CD4-positive, alpha-beta memory T cell (primary cell): ENCODE measurements at regions not wholly inside any gene's neighbourhood (a gene's known extent, or its start where the extent isn't known, plus 50 kb on each side); places are given as distances from the start of the nearest gene placed in this dataset.
"Not testable (repeated sequence)": the region's sequence is repeated elsewhere in the genome, so short reads cannot be mapped to it uniquely, and the experiment has no call there.

Experiments
- CTCF ChIA-PET: fragments of 350-600 bp; sonication (Branson Sonifier 250); formaldehyde crosslinking; loops from one replicate; lab custom pipeline; 2021; ENCODE audit warnings: inconsistent platforms; ENCODE audit not compliant: partially characterized antibody; lab: Charles Lee
- POLR2A ChIA-PET: fragments of 350-600 bp; sonication (Branson Sonifier 250); formaldehyde crosslinking; loops from one replicate; lab custom pipeline; 2021; ENCODE audit not compliant: partially characterized antibody; lab: Charles Lee
- DNase-seq, 5 donors: peaks; one replicate each; pipeline versions ENCODE4 v3.0.0 to v3.0.0-alpha.2; 2020 to 2022; ENCODE audit warnings: mixed read lengths in 1 of 5
- H3K27ac ChIP-seq: one replicate; pipeline ENCODE4 v1.7.0; 2013; ENCODE audit warnings: low read depth, low read length
- H3K27me3 ChIP-seq: 2 replicates; pipeline ENCODE4 v1.7.0; 2013; ENCODE audit warnings: mild to moderate bottlenecking, low read length, moderate library complexity; ENCODE audit not compliant: insufficient read depth
- H3K36me3 ChIP-seq: 2 replicates; pipeline ENCODE4 v1.7.0; 2013; ENCODE audit warnings: mild to moderate bottlenecking, low read length, moderate library complexity; ENCODE audit not compliant: insufficient read depth
- H3K4me1 ChIP-seq: 2 replicates; pipeline ENCODE4 v1.7.0; 2013; ENCODE audit warnings: mild to moderate bottlenecking, low read length, moderate library complexity; ENCODE audit not compliant: insufficient read depth
- H3K4me3 ChIP-seq, 2 donors: one replicate each; pipeline ENCODE4 v1.7.0; 2013; ENCODE audit warnings: low read length in 2 of 2, mild to moderate bottlenecking in 1 of 2
- H3K9me3 ChIP-seq, 2 donors: one replicate each; pipeline ENCODE4 v1.7.0; 2013; ENCODE audit warnings: low read length in 2 of 2, control low read depth in 1 of 2; ENCODE audit not compliant: control insufficient read depth in 1 of 2
- H3K27ac Mint-ChIP-seq, 7 donors: one replicate each; pipeline ENCODE4 v1.8.0; 2020 to 2021; ENCODE audit warnings: mixed read lengths in 7 of 7, mild to moderate bottlenecking in 6 of 7, inconsistent platforms in 3 of 7, moderate library complexity in 3 of 7
- H3K27me3 Mint-ChIP-seq, 2 donors: one replicate each; pipeline ENCODE4 v1.8.0; 2020 to 2021; ENCODE audit warnings: mixed read lengths in 2 of 2
- H3K36me3 Mint-ChIP-seq, 2 donors: one replicate each; pipeline ENCODE4 v1.8.0; 2020 to 2021; ENCODE audit warnings: mixed read lengths in 2 of 2, inconsistent platforms in 1 of 2, mild to moderate bottlenecking in 1 of 2
- H3K4me1 Mint-ChIP-seq, 4 donors: one replicate each; pipeline ENCODE4 v1.8.0; 2020 to 2021; ENCODE audit warnings: mixed read lengths in 4 of 4, mild to moderate bottlenecking in 1 of 4
- H3K4me3 Mint-ChIP-seq, 8 donors: one replicate each; pipeline ENCODE4 v1.8.0; 2020 to 2021; ENCODE audit warnings: mixed read lengths in 8 of 8, mild to moderate bottlenecking in 7 of 8, moderate library complexity in 6 of 8, inconsistent platforms in 3 of 8
- H3K9me3 Mint-ChIP-seq, 8 donors: one replicate each; pipeline ENCODE4 v1.8.0; 2020 to 2021; ENCODE audit warnings: mixed read lengths in 8 of 8, mild to moderate bottlenecking in 5 of 8, inconsistent platforms in 3 of 8, moderate library complexity in 1 of 8
- intact Hi-C: fragments of 100-400 bp; cut with micrococcal nuclease; formaldehyde crosslinking; loops from one replicate; pipeline ENCODE4 v1.15.1; 2023

- H3K9me3 ChIP-seq, H3K27me3 Mint-ChIP-seq, H3K27ac Mint-ChIP-seq, H3K4me3 ChIP-seq, H3K36me3 Mint-ChIP-seq, POLR2A ChIA-PET, H3K4me1 ChIP-seq, H3K27ac ChIP-seq, DNase-seq, H3K9me3 Mint-ChIP-seq, H3K27me3 ChIP-seq, H3K36me3 ChIP-seq, CTCF ChIA-PET: not testable (repeated sequence)
- intact Hi-C loops: loop anchor here (10.0 kb wide), 1 partner anchor 605 kb away; no protein-coding TSS in a partner anchor
- H3K4me1 Mint-ChIP-seq: peaks cover 5 to 15% (median 8%) of the 10 kb centered on the region in 4 donors
- peak overlapping the region in 3 of 8 donors; percentile 6 to 67 (median 22) for H3K4me3 Mint-ChIP-seq
Measured at GRCh38 chr7:6930081-6930635, 104.1 kb upstream of the CCZ1B start.

DNA sequence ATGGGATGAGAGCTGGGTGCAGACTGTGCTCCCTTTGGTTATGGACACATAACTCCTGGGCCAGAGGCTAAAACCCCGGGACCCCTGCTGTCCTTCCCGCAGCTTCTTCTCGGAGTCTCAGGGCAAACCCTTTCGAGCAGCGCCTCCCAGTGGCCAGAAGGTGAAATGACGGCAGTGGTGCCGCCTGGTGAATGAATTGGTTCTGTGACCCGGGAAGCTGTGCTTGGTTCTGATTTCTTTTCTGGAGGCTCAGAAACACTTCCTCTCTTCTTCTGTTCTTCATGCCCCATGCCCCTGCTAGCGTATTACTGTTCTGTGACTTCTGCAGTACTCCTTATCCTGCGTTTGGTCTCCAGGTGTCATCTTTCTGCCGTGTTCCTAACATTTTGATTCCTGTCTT lies 104.7 kb upstream of the CCZ1B start:
- POLR2A ChIA-PET, CTCF ChIA-PET, H3K9me3 Mint-ChIP-seq, H3K27me3 Mint-ChIP-seq, H3K9me3 ChIP-seq, H3K4me1 ChIP-seq, H3K36me3 Mint-ChIP-seq, H3K27ac ChIP-seq, H3K27ac Mint-ChIP-seq, H3K4me3 ChIP-seq, H3K27me3 ChIP-seq, H3K36me3 ChIP-seq: not testable (repeated sequence)
- Mint-ChIP-seq H3K4me3 (peak overlapping the region in 4 of 8 donors; percentile 2 to 28 (median 20)), H3K4me1 (peaks cover 5 to 15% (median 8%) of the 10 kb centered on the region in 4 donors)
- DNase-seq: peak in 4 of 5 donors; percentile 30 to 44 (median 40)
- intact Hi-C loops: loop anchor here (10.0 kb wide), 1 partner anchor 606 kb away; no protein-coding TSS in a partner anchor

DNA sequence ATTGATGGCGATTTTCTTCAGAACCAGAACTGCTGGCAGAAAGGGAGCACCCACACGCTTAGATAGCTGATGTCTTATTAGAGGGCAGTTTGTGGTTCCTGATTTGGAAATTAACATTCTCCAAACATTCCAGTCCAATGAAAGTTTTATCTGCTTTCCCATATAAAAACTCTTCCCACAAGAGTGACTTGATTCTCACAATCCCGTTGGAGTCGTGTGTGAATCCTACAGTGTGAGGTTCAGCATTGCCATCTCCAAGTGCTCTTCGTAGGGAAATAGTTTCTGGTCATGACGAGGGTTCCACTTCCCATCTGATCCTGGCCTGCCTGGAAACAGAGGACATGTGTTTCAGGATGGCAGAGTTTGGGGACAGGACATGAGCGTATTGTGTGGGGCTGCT lies 105.4 kb upstream of the CCZ1B start:
- not testable (repeated sequence) for H3K27ac Mint-ChIP-seq, H3K27me3 ChIP-seq
- intact Hi-C loops: loop anchor here (10.0 kb wide), 1 partner anchor 607 kb away; no protein-coding TSS in a partner anchor

GRCh38 chr7:6933954-6934632 lies 108.0 kb upstream of the CCZ1B start:
- H3K36me3 Mint-ChIP-seq, H3K27me3 Mint-ChIP-seq, H3K9me3 ChIP-seq, H3K4me1 ChIP-seq, H3K36me3 ChIP-seq, H3K27ac Mint-ChIP-seq, DNase-seq, H3K27me3 ChIP-seq, H3K9me3 Mint-ChIP-seq, H3K4me3 Mint-ChIP-seq, POLR2A ChIA-PET, H3K27ac ChIP-seq, H3K4me3 ChIP-seq: not testable (repeated sequence)
- CTCF ChIA-PET: interaction anchor here (0.7 kb wide), 1 partner anchor 335 kb away, joined by 3 read pairs; no protein-coding TSS in a partner anchor
- H3K4me1 Mint-ChIP-seq: peaks cover 5 to 12% (median 8%) of the 10 kb centered on the region in 4 donors
- intact Hi-C loops: loop anchor here (10.0 kb wide), 1 partner anchor 609 kb away; no protein-coding TSS in a partner anchor

More for the DNA sequence above, 105.4 kb upstream of the CCZ1B start:
- H3K36me3 Mint-ChIP-seq, POLR2A ChIA-PET, H3K27ac ChIP-seq, H3K36me3 ChIP-seq, CTCF ChIA-PET, H3K9me3 ChIP-seq, H3K4me3 ChIP-seq, H3K27me3 Mint-ChIP-seq, H3K9me3 Mint-ChIP-seq, H3K4me3 Mint-ChIP-seq, DNase-seq, H3K4me1 ChIP-seq: not testable (repeated sequence)
- peaks cover 5 to 12% (median 8%) of the 10 kb centered on the region in 4 donors for H3K4me1 Mint-ChIP-seq

DNA sequence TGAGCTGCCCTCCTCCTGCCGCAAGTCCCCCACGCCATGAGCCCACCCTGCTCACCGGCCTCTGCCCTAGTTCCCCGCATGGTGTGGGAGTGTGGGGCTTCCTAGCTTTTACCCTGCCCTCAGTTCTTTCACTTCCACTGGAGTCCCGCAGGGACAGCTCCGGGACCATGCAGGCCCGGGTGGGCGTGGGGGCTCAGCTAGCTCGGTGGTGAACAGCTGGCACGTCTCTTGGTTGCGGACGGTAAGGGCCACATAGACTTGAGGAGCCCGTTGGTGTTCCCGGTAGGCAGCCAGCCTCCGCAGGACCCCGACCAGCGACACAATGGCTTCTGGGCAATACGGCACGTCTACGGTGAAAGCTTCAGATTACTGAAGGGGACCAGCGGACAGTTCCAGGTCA lies 108.9 kb upstream of the CCZ1B start:
- H3K27ac Mint-ChIP-seq: peak overlapping the region in 1 of 7 donors; percentile 31
- no peak overlapping the region for H3K4me3 ChIP-seq
- intact Hi-C loops: loop anchor here (10.0 kb wide), 1 partner anchor 610 kb away; no protein-coding TSS in a partner anchor
- no peaks in the 10 kb centered on the region for H3K36me3 ChIP-seq
- POLR2A ChIA-PET: no interaction called here
- DNase-seq: no peak
- H3K9me3 Mint-ChIP-seq: peaks cover 0 to 1% (median 0%) of the 10 kb centered on the region in 8 donors
- no peak overlapping the region for H3K4me3 Mint-ChIP-seq
- H3K27ac ChIP-seq: no peak overlapping the region
- H3K27me3 ChIP-seq: no peaks in the 10 kb centered on the region
- CTCF ChIA-PET: no interaction called here
- peaks cover 5 to 12% (median 8%) of the 10 kb centered on the region in 4 donors for H3K4me1 Mint-ChIP-seq
- no peaks in the 10 kb centered on the region for H3K9me3 ChIP-seq
- no peaks in the 10 kb centered on the region for H3K36me3 Mint-ChIP-seq
- H3K4me1 ChIP-seq: no peaks in the 10 kb centered on the region
- no peaks in the 10 kb centered on the region for H3K27me3 Mint-ChIP-seq

DNA sequence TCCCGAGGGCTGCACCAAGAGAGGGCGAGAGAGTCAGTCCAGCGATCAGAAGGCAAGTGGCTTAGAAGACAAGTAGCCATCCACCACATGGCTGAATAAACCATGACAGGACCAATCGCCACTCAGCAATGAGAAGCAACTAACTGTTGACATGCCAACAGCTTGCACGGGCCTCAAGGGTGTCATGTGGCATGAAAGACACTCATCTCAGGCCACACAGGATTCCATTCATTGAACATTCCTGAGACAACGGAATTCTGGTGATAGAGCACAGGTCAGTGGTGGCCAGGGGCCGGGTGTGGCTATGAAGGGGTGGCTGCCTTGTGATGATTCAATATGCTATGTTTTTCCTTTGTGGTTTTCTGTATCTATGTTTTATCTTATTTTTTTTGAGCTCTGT lies 110.6 kb upstream of the CCZ1B start:
- H3K4me1 Mint-ChIP-seq, POLR2A ChIA-PET, H3K9me3 ChIP-seq, CTCF ChIA-PET, H3K4me3 ChIP-seq, H3K36me3 Mint-ChIP-seq, H3K27me3 Mint-ChIP-seq, H3K36me3 ChIP-seq, H3K4me3 Mint-ChIP-seq, H3K27me3 ChIP-seq, H3K9me3 Mint-ChIP-seq, DNase-seq, H3K27ac ChIP-seq, H3K4me1 ChIP-seq: not testable (repeated sequence)
- intact Hi-C loops: loop anchor here (10.0 kb wide), 1 partner anchor 612 kb away; no protein-coding TSS in a partner anchor
- peak overlapping the region in 1 of 7 donors; percentile 69 for H3K27ac Mint-ChIP-seq

DNA sequence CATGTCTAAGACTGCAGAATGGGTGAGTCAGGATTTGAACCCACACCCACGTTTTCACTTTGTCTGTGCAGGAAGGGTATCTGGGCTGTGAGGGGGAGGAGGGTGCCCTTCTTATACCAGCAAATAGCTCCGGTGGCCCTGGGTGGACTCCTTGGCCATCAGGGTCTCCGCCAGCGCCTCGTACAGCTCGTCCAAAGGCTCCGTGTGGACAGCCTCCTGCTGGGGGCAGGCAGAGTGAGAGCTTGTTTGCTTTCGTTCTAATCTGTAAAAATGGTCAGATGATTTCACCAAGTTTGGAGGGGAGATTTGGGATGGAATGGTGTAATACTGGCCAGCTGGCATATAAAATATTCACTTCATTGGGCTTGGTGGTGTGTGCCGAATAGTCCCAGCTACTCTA lies 111.7 kb upstream of the CCZ1B start:
- H3K4me1 Mint-ChIP-seq, H3K4me3 Mint-ChIP-seq, H3K9me3 ChIP-seq, POLR2A ChIA-PET, H3K27me3 Mint-ChIP-seq, H3K4me1 ChIP-seq, H3K36me3 ChIP-seq, H3K9me3 Mint-ChIP-seq, H3K27ac Mint-ChIP-seq, DNase-seq, H3K27me3 ChIP-seq, H3K36me3 Mint-ChIP-seq, H3K4me3 ChIP-seq, H3K27ac ChIP-seq: not testable (repeated sequence)
- CTCF ChIA-PET: interaction anchor here (0.9 kb wide), 1 partner anchor 422 kb away, joined by 3 read pairs; no protein-coding TSS in a partner anchor
- intact Hi-C loops: loop anchor here (10.0 kb wide), 1 partner anchor 613 kb away; no protein-coding TSS in a partner anchor
